Brain pericyte (primary cell): ENCODE measurements at regions not wholly inside any gene's neighbourhood (a gene's known extent, or its start where the extent isn't known, plus 50 kb on each side); places are given as distances from the start of the nearest gene placed in this dataset.
"Not testable (repeated sequence)": the region's sequence is repeated elsewhere in the genome, so short reads cannot be mapped to it uniquely, and the experiment has no call there.

Source experiments
- DNase-seq: peaks from one replicate; pipeline ENCODE4 v3.0.0-alpha.2; 2012; ENCODE audit warnings: low read depth, low spot score

- DNase-seq: no peak
Measured at GRCh38 chr2:194992648-194993047, 664.4 kb upstream of the SLC39A10 start.

GRCh38 chr2:194985258-194985657 lies 671.8 kb upstream of the SLC39A10 start:
- DNase-seq: no peak

GRCh38 chr2:194962254-194962653 lies 694.8 kb upstream of the SLC39A10 start:
- DNase-seq: no peak

GRCh38 chr2:194954218-194954617 lies 702.8 kb upstream of the SLC39A10 start:
- no peak for DNase-seq

GRCh38 chr2:194946826-194947225 lies 710.2 kb upstream of the SLC39A10 start:
- no peak for DNase-seq

GRCh38 chr2:194938066-194938465 lies 719.0 kb upstream of the SLC39A10 start:
- DNase-seq: no peak

GRCh38 chr2:194927489-194927888 lies 729.5 kb upstream of the SLC39A10 start:
- no peak for DNase-seq

GRCh38 chr2:194926873-194927272 lies 730.2 kb upstream of the SLC39A10 start:
- DNase-seq: no peak

GRCh38 chr2:194925742-194926141 lies 731.3 kb upstream of the SLC39A10 start:
- no peak for DNase-seq

GRCh38 chr2:194917519-194917918 lies 739.5 kb upstream of the SLC39A10 start:
- DNase-seq: no peak

- no peak for DNase-seq
Measured at GRCh38 chr2:194915485-194915884, 741.5 kb upstream of the SLC39A10 start.

- no peak for DNase-seq
Measured at GRCh38 chr2:194907569-194907968, 749.5 kb upstream of the SLC39A10 start.

GRCh38 chr2:194896871-194897270 lies 760.2 kb upstream of the SLC39A10 start:
- DNase-seq: no peak

- DNase-seq: no peak
Measured at GRCh38 chr2:194883711-194884110, 773.3 kb upstream of the SLC39A10 start.

GRCh38 chr2:194870974-194871535 lies 786.0 kb upstream of the SLC39A10 start:
- no peak for DNase-seq

- no peak for DNase-seq
Measured at GRCh38 chr2:194867328-194867727, 789.7 kb upstream of the SLC39A10 start.

GRCh38 chr2:194854941-194855340 lies 802.1 kb upstream of the SLC39A10 start:
- DNase-seq: no peak

- DNase-seq: no peak
Measured at GRCh38 chr2:194842871-194843270, 814.2 kb upstream of the SLC39A10 start.

GRCh38 chr2:194834371-194834770 lies 822.7 kb upstream of the SLC39A10 start:
- not testable (repeated sequence) for DNase-seq

GRCh38 chr2:194826241-194826640 lies 830.8 kb upstream of the SLC39A10 start:
- no peak for DNase-seq

- no peak for DNase-seq
Measured at GRCh38 chr2:194824450-194824849, 832.6 kb upstream of the SLC39A10 start.

GRCh38 chr2:194822657-194823056 lies 834.4 kb upstream of the SLC39A10 start:
- no peak for DNase-seq

- DNase-seq: no peak
Measured at GRCh38 chr2:194822097-194822496, 834.9 kb upstream of the SLC39A10 start.

GRCh38 chr2:194819367-194819766 lies 837.7 kb upstream of the SLC39A10 start:
- no peak for DNase-seq
